ENCODE measurements at regions not wholly inside any gene's neighbourhood (a gene's known extent, or its start where the extent isn't known, plus 50 kb on each side); places are given as distances from the start of the nearest gene placed in this dataset.

GRCh38 chr20:62544505-62545055, 68.8 kb upstream of the GATA5 start:
- DNase-seq (ENCODE audit: extremely low spot score, insufficient read length, low read depth): no peak
- no peak for FAIRE-seq

DNA sequence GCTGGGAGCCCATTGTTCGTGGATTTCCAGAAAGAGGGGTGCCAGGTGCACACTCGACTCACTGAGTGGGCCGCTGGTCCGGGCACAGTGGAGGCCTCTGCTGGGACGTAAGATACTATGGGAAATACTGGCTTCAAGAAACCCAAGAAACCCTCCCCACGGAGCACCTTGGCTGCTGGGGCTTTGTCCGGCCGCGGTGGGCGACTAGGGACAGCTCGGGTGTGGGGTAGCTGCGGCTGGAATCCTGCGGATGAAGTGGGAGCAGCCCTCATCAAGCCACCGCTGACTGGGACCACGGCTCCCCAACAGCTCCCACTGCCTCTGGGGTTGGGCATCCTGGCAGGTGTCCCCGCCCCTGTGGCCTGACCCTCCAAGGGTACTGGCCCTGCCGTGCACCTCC, 69.5 kb upstream of the GATA5 start:
- no peak for FAIRE-seq
- no peak for DNase-seq (ENCODE audit: extremely low spot score, insufficient read length, low read depth)

DNA sequence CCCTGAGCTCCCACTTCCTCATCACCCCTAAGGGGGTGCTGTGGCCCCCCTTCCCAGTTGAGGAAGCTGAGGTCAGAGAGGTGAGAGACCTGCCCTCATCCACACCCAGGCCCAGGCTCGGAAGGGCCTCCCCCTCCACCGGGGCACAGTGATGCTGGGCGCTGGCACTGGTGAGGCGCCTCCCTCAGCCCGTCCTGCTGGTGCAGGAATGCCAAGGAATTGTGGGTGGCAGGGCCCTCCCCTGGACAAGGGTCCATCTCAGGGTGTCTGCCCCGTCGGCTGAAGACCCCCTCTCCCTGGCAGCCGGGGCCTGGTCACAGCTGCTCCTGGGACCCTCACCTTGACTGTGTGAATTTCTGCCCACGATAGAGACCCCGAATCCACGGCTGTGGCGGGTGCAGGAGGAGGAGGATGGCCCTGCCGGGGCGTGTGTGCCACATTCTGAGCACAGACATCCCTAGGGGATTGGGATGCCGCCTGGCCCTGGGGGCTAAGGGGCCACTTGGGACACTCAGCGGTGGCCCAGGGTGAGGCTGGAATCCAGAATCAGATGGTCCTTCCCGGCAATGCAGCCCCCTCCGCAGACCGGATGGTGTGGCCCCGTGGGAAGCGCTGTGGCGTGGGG, 70.2 kb upstream of the GATA5 start:
- DNase-seq (ENCODE audit: extremely low spot score, insufficient read length, low read depth): no peak
- FAIRE-seq: no peak

GRCh38 chr20:62546606-62547005, 70.8 kb upstream of the GATA5 start:
- DNase-seq (ENCODE audit: extremely low spot score, insufficient read length, low read depth) (no peak), FAIRE-seq (no peak)

DNA sequence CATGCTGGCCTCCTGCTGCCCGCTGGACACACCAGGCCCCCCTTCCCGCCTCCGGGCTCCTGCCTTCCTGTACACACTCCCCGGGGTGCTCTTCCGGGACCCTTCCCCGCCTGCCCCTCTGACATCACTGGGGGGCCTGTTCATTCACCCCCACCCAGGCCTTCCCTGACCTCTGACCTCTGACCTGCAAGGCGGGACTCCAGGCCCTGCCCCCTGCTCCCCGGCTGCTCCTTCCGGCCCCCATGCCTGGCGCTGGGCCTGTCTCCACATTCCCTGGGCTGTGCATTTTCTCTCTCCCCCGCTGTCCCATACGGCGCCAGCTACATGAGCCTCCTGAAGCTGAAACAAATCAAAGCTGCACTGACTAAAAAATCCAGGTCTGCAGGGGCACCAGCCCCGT, 71.6 kb upstream of the GATA5 start:
- no peak for DNase-seq (ENCODE audit: extremely low spot score, insufficient read length, low read depth)
- no peak for FAIRE-seq

DNA sequence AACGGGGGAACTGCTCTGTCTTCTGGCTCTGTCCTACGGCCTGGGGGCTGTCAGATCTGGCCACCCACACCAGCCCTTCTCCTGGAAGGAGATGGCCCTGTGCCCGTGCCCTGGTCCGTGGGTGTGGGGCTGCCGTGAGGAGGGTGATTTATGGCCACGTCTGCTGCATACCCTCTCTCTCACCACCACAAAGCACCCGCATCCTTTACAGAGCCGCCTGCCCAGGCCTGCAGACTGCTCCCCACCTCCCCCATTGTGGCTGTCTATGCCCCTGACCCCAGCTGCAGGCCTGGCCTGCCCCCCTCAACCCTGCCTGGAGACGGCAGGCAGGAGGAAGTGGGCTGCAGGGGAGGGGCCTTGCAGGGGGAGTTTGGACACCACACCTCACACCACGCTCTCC, 72.7 kb upstream of the GATA5 start:
- no peak for DNase-seq (ENCODE audit: extremely low spot score, insufficient read length, low read depth)
- FAIRE-seq: no peak

- FAIRE-seq: no peak
- DNase-seq (ENCODE audit: extremely low spot score, insufficient read length, low read depth): no peak
Observed at GRCh38 chr20:62549029-62549428, 73.2 kb upstream of the GATA5 start.

DNA sequence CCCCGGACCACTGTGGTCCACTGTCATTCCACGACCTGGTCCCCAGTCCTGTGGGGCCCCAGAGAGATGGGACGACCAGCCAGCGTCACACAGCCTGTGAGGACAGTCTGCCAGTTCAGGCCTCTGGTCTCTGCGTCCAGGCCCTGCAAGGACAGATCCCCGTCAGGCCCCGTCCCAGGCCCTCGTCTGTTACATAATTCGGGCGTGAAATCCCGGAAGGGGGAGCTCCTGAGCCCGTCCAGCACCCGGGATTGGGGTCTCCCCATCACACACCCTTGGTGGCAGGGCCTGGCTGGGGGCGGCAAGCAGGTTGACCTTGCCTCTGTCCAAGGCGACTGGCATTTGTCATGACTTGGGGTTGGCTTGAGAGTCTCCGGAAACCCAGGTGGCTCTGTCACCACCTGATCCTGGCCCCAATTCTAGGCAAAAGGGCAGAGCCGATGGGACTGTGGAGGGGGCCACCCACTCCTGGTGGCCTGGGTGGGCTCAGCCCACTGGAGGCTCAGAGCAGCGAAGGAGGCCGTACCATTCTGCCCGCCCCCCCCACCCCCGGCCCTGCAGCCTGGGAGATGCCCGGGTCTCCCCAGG, 73.8 kb upstream of the GATA5 start:
- DNase-seq (ENCODE audit: extremely low spot score, insufficient read length, low read depth): no peak

DNA sequence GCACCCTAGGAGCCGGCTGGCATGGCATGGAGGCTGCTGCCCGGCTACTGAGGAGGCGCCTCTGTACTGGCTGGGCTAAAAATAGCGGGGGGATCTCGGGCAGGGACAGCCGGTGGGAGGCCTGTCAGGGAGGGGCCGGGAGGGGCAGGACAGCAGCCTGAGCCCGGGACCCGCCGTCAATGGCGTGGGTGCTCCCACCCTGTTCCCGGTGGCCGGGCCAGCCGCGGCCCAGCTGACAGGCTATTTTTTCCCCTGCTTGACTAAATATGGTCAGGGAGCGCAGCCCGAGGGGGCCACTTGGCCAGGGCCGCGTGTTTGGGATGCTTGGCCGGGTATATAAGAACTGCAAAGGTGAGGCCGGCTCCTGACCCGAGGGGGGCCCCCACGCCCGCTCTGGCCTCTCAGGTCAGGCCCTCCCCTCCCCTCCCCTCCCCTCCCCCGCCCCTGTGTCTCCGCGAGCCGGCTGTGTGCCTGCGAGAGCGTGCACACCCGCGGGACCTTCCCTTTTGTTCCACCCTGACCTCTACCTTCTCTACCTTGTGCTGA, 74.4 kb upstream of the GATA5 start:
- DNase-seq (ENCODE audit: extremely low spot score, insufficient read length, low read depth) (no peak), FAIRE-seq (no peak)

More for the DNA sequence above, 73.8 kb upstream of the GATA5 start:
- FAIRE-seq: no peak

DNA sequence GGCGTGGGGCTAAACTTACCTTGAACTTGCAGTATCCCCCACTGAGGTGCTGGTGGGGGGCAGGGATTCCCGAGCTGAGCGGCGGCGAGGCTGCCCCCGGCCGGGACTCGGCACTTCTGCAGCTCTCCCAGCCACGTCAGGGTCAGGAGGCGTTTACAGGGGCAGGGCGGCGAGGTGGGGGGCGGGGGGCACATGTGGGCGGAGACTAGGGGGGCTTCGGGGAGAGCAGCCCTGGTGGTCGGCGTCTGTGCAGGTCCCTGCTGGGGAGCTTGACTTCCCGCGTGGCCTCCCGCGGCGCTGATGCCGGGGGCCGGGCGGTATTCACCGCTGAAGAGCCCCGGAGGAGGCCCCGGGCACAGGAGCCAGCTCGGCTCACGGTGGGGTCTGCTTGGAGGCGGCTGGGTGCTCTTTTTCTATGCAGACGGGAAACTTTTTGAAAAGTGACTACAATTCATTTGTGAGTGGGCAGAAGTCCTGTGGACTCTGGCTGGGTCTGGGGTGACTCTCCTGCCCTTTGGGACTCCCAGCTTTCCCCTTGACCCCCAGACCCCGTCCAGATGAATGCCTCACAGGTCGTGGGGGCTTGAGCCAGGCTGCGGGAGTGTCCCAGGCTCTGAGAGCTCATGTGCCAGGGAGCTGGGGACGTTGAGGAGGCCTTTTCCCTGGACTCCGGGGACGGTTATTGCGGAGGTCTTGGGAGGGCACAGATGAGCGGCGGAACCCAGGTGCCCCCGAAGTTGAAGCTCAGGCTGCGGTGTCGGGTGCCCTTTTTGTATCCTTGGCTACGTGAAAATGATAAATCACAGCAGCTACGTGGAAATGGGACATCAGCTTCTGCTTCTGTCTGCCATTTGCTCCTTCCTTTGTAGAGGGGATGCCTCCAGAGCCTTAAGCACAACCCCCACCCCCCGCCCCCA, 75.9 kb upstream of the GATA5 start:
- no peak for FAIRE-seq
- DNase-seq (ENCODE audit: extremely low spot score, insufficient read length, low read depth): no peak

DNA sequence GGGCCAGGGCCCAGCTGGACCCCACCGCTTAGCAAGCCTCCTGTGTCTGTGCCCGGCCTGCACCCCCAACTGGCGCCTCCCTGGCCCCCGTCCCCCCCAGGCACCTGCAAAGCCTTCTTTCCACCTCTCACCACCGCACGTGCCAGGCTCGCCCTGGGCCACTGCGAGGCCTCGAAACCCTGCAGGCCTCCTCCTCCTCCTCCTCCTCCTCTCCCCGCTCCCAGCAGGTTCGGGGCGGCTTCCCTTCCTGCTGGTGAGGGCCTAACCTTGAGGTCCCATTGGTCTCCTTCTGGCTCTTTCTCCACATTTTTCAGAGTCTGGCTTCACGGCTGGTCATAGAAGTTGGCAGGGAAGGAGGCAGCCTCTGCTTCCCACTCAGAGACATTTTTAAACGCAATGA, 76.8 kb upstream of the GATA5 start:
- DNase-seq (ENCODE audit: extremely low spot score, insufficient read length, low read depth) (no peak), FAIRE-seq (no peak)

DNA sequence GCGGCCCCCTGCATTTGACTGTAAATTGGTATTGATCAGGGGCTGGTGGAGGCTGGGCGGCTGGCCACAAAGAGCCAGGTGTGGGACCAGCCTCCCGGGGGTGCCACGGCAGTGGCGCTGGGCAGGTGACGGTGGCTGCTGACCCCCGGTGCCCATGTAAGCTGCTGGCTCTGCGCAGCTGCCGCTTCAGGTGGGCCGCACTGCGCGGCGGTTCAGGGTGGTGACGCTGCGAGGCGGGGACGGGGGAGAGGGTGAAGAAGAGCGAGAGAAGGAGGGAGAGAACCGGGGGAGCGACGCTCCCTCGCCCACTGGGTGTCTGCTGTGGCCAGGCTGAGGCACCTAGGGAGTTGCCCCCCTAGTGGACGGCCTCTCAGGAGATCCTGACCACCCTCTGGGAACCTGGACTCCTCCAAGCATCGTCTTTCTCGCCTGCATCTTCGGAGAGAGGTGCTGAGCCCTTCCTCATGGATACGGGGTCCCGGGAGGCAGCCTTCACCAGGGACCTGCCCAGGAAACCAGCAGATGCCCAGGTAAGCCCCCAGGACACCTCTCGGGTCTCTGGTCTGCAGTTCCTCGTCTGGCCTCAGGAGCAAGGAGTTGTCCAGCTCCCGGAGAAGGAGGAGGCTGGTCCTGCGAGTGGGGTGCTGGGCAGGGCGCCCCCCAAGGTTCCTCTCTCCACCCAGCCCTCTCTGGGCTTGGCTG, 77.5 kb upstream of the GATA5 start:
- FAIRE-seq (no peak), DNase-seq (ENCODE audit: extremely low spot score, insufficient read length, low read depth) (no peak)

GRCh38 chr20:62553838-62554161, 78.0 kb upstream of the GATA5 start:
- DNase-seq (ENCODE audit: extremely low spot score, insufficient read length, low read depth): no peak
- no peak for FAIRE-seq

- DNase-seq (ENCODE audit: extremely low spot score, insufficient read length, low read depth) (no peak), FAIRE-seq (no peak)
Observed at GRCh38 chr20:62554214-62554897, 78.6 kb upstream of the GATA5 start.

GRCh38 chr20:62554898-62555641, 79.3 kb upstream of the GATA5 start:
- no peak for FAIRE-seq
- DNase-seq (ENCODE audit: extremely low spot score, insufficient read length, low read depth): no peak

- no peak for DNase-seq (ENCODE audit: extremely low spot score, insufficient read length, low read depth)
- no peak for FAIRE-seq
Observed at GRCh38 chr20:62555642-62556420, 80.0 kb upstream of the GATA5 start.

- DNase-seq (ENCODE audit: extremely low spot score, insufficient read length, low read depth) (no peak), FAIRE-seq (no peak)
Observed at GRCh38 chr20:62557462-62557861, 81.7 kb upstream of the GATA5 start.

GRCh38 chr20:62557999-62558408, 82.2 kb upstream of the GATA5 start:
- FAIRE-seq (no peak), DNase-seq (ENCODE audit: extremely low spot score, insufficient read length, low read depth) (no peak)
